H54 (cell line): ENCODE measurements at regions not wholly inside any gene's neighbourhood (a gene's known extent, or its start where the extent isn't known, plus 50 kb on each side); places are given as distances from the start of the nearest gene placed in this dataset.

ENCODE experiments used
- DNase-seq: peaks from one replicate; pipeline ENCODE4 v3.0.0; 2011; ENCODE audit warnings: low spot score, mixed read lengths; ENCODE audit not compliant: insufficient read length
- FAIRE-seq: peaks from 3 replicates; lab custom pipeline; 2011; peaks lifted over from hg19 to GRCh38; lab: Jason Lieb, UNC
- POLR2A ChIP-seq: IDR thresholded peaks from 2 replicates; pipeline ENCODE4 v1.6.1; 2011; ENCODE audit warnings: low read depth, mild to moderate bottlenecking, low read length

GRCh38 chr12:75882421-75882820 is 149.2 kb downstream of the PHLDA1 start:
- TF ChIP-seq POLR2A, result no peak
- FAIRE-seq (no peak), DNase-seq (no peak)

- FAIRE-seq (no peak), DNase-seq (no peak)
- TF ChIP-seq POLR2A, result no peak
These were observed 149.7 kb downstream of the PHLDA1 start for GRCh38 chr12:75881920-75882319.

GRCh38 chr12:75877763-75878621 is 153.6 kb downstream of the PHLDA1 start:
- no peak for DNase-seq
- no peak for TF ChIP-seq POLR2A
- peak; percentile 57 for FAIRE-seq

GRCh38 chr12:75876832-75877762 is 154.5 kb downstream of the PHLDA1 start:
- no peak for TF ChIP-seq POLR2A
- DNase-seq (no peak), FAIRE-seq (peak; percentile 6)

GRCh38 chr12:75874441-75874840 is 157.1 kb downstream of the PHLDA1 start:
- no peak for FAIRE-seq
- no peak for DNase-seq
- TF ChIP-seq POLR2A, result no peak

- FAIRE-seq, result peak; percentile 20
- TF ChIP-seq POLR2A, result no peak
- DNase-seq, result no peak
These were observed 158.8 kb downstream of the PHLDA1 start for GRCh38 chr12:75872762-75873161.

- no peak for TF ChIP-seq POLR2A
- no peak for DNase-seq
- no peak for FAIRE-seq
These were observed 160.7 kb downstream of the PHLDA1 start for GRCh38 chr12:75870878-75871277.

- DNase-seq, result no peak
- FAIRE-seq, result no peak
- TF ChIP-seq POLR2A, result no peak
These were observed 163.1 kb downstream of the PHLDA1 start for GRCh38 chr12:75868501-75868900.

- no peak for DNase-seq
- no peak for TF ChIP-seq POLR2A
- no peak for FAIRE-seq
These were observed 166.3 kb downstream of the PHLDA1 start for GRCh38 chr12:75865315-75865714.

GRCh38 chr12:75864161-75864560 is 167.4 kb downstream of the PHLDA1 start:
- DNase-seq, result no peak
- no peak for FAIRE-seq
- no peak for TF ChIP-seq POLR2A

GRCh38 chr12:75863533-75863932 is 168.0 kb downstream of the PHLDA1 start:
- no peak for TF ChIP-seq POLR2A
- FAIRE-seq (no peak), DNase-seq (no peak)

- no peak for TF ChIP-seq POLR2A
- FAIRE-seq, result peak; percentile 85
- no peak for DNase-seq
These were observed 168.7 kb downstream of the PHLDA1 start for GRCh38 chr12:75862692-75863471.

- no peak for TF ChIP-seq POLR2A
- no peak for DNase-seq
- FAIRE-seq, result peak; percentile 69
These were observed 171.7 kb downstream of the PHLDA1 start for GRCh38 chr12:75859868-75860267.

GRCh38 chr12:75856235-75856634 is 175.3 kb downstream of the PHLDA1 start:
- FAIRE-seq (no peak), DNase-seq (no peak)
- no peak for TF ChIP-seq POLR2A
